Psoas muscle (tissue), 7 donors: ENCODE measurements at regions not wholly inside any gene's neighbourhood (a gene's known extent, or its start where the extent isn't known, plus 50 kb on each side); places are given as distances from the start of the nearest gene placed in this dataset.

ENCODE experiments used
- ATAC-seq, 4 donors: fragments of 200-7000 bp; cut with Tn5 transposase; one replicate each; pipeline ENCODE4 v1.9.1; 2020; ENCODE audit warnings: moderate library complexity in 3 of 4, mild to moderate bottlenecking in 2 of 4
- DNase-seq, 2 donors: peaks; one replicate each; pipeline ENCODE4 v3.0.0-alpha.2; 2020
- H3K27ac ChIP-seq: fragments of 200-600 bp; one replicate; pipeline ENCODE4 v1.8.0; 2022
- H3K27me3 ChIP-seq, 3 donors: fragments of 200-600 bp in 1 of 3; one replicate each; pipeline versions ENCODE4 v1.6.1 to v1.8.0; 2013 to 2022; ENCODE audit warnings: low read length in 2 of 3, mild to moderate bottlenecking in 2 of 3, moderate library complexity in 1 of 3; ENCODE audit not compliant: insufficient read depth in 3 of 3
- H3K36me3 ChIP-seq, 2 donors: fragments of 200-600 bp in 1 of 2; one replicate each; pipeline versions ENCODE4 v1.6.1 to v1.8.0; 2013 to 2022; ENCODE audit warnings: low read depth in 1 of 2, mild to moderate bottlenecking in 1 of 2, moderate library complexity in 1 of 2; ENCODE audit not compliant: insufficient read depth in 1 of 2
- H3K4me1 ChIP-seq: fragments of 200-600 bp; one replicate; pipeline ENCODE4 v1.8.0; 2022
- H3K4me3 ChIP-seq: fragments of 200-600 bp; one replicate; pipeline ENCODE4 v1.8.0; 2022; ENCODE audit warnings: mild to moderate bottlenecking
- H3K9me3 ChIP-seq: fragments of 200-600 bp; one replicate; pipeline ENCODE4 v1.8.0; 2022
- WGBS, 3 donors: extraction: QIAGEN DNeasy Blood & Tissue Kit; methylation state at CpG; one replicate each; pipeline versions ENCODE4 v1.1.6 to v1.1.7; 2013; 5-methylcytosine and 5-hydroxymethylcytosine counted together
- intact Hi-C, 2 donors: fragments of 100-400 bp; cut with DNase I; formaldehyde crosslinking; loops; one replicate each; pipeline versions ENCODE4 v1.11.0 to v1.14.2; 2022
- TF ChIP-seq, protein P1 (sequence below): fragments of 200-600 bp; IDR thresholded peaks from one replicate; pipeline ENCODE4 v1.8.0; 2022; ENCODE audit warnings: antibody characterized with exemption
- donor health status: healthy with polysubstance abuse.
- donor health status: DM: no; HTN: no; CAD: no; lungs with moderate emphysema.
- donor health status: Bipolar disorder and iron deficiency.
- donor health status: healthy.
- donor health status: DM: yes; HTN: yes; CAD: no.
- donor health status: DM: no; HTN: no; CAD: no.
- donor health status: DM: yes; HTN: yes; CAD: no.

DNA sequence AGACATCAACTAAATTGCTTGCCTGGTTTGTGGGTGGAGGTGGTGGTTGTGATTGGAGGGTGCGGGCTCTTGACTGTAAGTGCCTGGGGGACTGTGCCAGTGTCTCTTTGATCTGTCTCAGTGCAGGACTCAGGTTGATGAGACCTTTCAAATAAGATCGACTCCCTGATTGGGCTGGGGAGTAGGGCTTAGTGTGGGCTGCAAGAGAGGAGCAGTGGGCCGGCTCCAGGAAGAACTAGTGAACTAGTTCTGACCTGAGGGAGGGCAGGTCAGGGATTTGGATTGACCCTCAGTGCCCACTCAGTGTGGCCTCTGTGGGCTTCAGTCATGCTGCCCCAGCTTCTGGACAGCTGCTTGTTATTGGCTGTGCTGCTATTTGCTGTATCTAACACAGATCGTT is 130.6 kb upstream of the CACNA1E start:
- ATAC-seq (no peak), DNase-seq (no peak)
- intact Hi-C loops: no loop called here
- TF ChIP-seq, protein P1, sequence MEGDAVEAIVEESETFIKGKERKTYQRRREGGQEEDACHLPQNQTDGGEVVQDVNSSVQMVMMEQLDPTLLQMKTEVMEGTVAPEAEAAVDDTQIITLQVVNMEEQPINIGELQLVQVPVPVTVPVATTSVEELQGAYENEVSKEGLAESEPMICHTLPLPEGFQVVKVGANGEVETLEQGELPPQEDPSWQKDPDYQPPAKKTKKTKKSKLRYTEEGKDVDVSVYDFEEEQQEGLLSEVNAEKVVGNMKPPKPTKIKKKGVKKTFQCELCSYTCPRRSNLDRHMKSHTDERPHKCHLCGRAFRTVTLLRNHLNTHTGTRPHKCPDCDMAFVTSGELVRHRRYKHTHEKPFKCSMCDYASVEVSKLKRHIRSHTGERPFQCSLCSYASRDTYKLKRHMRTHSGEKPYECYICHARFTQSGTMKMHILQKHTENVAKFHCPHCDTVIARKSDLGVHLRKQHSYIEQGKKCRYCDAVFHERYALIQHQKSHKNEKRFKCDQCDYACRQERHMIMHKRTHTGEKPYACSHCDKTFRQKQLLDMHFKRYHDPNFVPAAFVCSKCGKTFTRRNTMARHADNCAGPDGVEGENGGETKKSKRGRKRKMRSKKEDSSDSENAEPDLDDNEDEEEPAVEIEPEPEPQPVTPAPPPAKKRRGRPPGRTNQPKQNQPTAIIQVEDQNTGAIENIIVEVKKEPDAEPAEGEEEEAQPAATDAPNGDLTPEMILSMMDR: no peak
- H3K4me1 ChIP-seq: peaks cover 5% of the 10 kb centered on the region
- H3K4me3 ChIP-seq: no peak overlapping the region
- no peaks in the 10 kb centered on the region for H3K27me3 ChIP-seq
- H3K36me3 ChIP-seq: no peaks in the 10 kb centered on the region
- 86 to 91% (median 86%) methylated on average over 4 of the region's 4 CpGs for WGBS, 3 donors
- no peaks in the 10 kb centered on the region for H3K9me3 ChIP-seq
- no peak overlapping the region for H3K27ac ChIP-seq

DNA sequence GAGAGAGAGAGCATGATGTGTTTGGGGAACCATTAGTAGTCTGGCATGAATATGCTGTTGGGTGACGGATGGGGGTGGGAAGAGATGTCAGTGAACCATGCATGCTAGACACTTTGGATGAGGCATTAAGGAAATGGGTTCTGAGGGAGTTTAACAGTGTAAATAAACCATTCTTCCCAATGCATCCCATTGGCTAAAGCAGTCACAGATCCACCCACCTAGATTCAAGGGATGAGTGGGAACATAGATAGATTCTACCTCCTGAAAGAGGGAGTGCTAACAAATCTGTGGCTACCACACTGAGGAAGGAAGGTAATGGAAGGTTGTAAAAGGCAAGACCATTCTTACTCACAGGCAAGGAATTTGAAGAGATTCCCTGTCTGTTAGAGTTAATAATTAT is 129.8 kb upstream of the CACNA1E start:
- WGBS, 3 donors: 83 to 96% (median 94%) methylated on average over 1 of the region's 1 CpG
- H3K27ac ChIP-seq: no peak overlapping the region
- H3K27me3 ChIP-seq: no peaks in the 10 kb centered on the region
- intact Hi-C loops: no loop called here
- TF ChIP-seq, protein P1: no peak
- H3K4me1 ChIP-seq: peaks cover 5% of the 10 kb centered on the region
- H3K9me3 ChIP-seq: no peaks in the 10 kb centered on the region
- DNase-seq (no peak), ATAC-seq (no peak)
- H3K4me3 ChIP-seq: no peak overlapping the region
- no peaks in the 10 kb centered on the region for H3K36me3 ChIP-seq

DNA sequence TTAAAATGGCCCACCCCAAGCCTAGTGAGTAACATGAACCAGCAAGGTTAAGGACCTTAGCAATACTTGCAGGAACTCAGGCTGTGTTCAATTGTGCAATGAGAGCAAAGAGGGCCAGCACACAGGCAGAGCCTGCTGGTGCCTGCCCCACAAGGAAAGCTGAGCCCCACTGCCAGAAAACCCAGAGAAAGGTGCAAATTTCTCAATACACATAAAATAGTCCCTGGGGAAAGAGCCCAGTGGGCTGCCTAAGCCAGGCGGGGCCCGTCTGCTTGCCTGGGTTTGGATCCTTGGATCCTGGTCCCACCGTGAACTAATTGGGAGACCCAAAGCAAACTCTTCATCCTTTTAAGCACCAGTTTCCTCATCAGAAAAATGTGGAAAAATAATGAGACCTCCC is 128.5 kb upstream of the CACNA1E start:
- TF ChIP-seq, protein P1: no peak
- DNase-seq: no peak
- intact Hi-C loops: no loop called here
- Histone ChIP-seq H3K9me3 (no peaks in the 10 kb centered on the region), H3K36me3 (no peaks in the 10 kb centered on the region), H3K4me3 (no peak overlapping the region), H3K27me3 (no peaks in the 10 kb centered on the region), H3K27ac (no peak overlapping the region), H3K4me1 (peaks cover 5% of the 10 kb centered on the region)
- ATAC-seq: no peak
- 96 to 100% (median 99%) methylated on average over 3 of the region's 3 CpGs for WGBS, 3 donors

DNA sequence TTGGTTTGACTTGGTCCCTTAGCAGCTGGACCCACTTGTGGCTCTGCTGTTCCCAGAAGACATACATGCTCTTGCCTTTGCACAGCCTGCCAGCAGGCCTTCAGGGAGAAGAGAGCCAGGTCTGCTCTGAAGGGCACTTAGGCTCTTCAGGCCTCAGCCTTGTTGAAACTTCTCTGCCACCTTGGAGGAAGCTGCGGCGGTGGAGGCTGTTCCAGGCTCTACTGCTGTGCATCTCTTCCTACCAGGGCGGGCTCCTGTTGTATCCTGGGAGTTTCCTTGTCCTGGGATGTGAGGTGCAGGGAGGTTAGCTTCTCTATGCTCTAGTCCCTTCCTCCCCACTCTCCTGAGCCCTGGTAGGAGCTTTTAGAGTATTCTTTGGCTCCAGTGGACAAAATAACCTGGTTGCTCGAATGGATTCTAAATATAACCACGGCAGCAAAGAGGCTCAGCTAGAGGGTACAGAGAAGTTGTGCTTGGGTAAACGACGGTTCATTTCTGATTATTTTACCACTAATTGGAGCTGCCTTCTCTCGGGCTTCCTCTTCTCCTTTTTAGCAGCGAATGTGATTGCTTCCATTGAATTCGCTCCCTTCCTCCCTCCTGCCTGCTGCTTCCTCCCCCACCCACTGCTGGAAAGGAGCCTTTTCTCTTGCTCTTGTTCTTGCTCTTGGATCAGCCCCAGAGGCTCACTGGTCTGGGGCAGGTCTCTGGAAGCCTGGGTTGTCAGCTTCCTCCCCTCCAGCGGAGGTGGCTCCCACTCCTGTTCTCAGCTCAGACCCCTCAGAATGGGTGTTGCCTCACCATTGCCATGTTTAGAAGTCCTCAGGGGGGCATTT is 126.6 kb upstream of the CACNA1E start:
- H3K27ac ChIP-seq: no peak overlapping the region
- 50 to 55% (median 51%) methylated on average over 11 of the region's 11 CpGs for WGBS, 3 donors
- intact Hi-C loops: no loop called here
- H3K9me3 ChIP-seq: no peaks in the 10 kb centered on the region
- H3K27me3 ChIP-seq: no peaks in the 10 kb centered on the region
- peaks cover 5% of the 10 kb centered on the region for H3K4me1 ChIP-seq
- H3K36me3 ChIP-seq: no peaks in the 10 kb centered on the region
- H3K4me3 ChIP-seq: no peak overlapping the region
- TF ChIP-seq, protein P1: no peak
- ATAC-seq (no peak), DNase-seq (no peak)

DNA sequence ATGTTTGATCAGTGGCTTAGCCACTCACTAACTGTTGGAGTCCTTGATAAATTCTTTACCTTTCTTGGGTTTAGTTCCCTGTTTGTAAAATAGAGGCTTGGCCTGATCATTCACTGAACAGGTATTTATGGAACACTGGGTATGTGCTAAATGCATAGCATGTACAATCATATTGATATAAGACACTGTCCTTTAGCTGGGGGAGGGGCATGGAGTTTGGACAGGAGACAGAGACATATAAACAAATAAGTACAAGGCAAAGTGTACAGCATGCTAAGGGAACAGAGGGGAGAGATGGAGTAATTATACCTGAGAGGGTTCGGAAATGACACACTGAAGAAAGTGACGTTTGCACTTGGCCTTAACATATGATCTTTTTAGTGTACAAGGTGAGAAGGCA is 124.3 kb upstream of the CACNA1E start:
- H3K27me3 ChIP-seq: no peaks in the 10 kb centered on the region
- no peaks in the 10 kb centered on the region for H3K9me3 ChIP-seq
- 81 to 86% (median 85%) methylated on average over 2 of the region's 2 CpGs for WGBS, 3 donors
- DNase-seq (no peak), ATAC-seq (no peak)
- H3K4me3 ChIP-seq: no peak overlapping the region
- intact Hi-C loops: no loop called here
- H3K36me3 ChIP-seq: no peaks in the 10 kb centered on the region
- peaks cover 5% of the 10 kb centered on the region for H3K4me1 ChIP-seq
- TF ChIP-seq, protein P1: no peak
- no peak overlapping the region for H3K27ac ChIP-seq
